ENCODE measurements at regions not wholly inside any gene's neighbourhood (a gene's known extent, or its start where the extent isn't known, plus 50 kb on each side); places are given as distances from the start of the nearest gene placed in this dataset.
"Not testable (repeated sequence)": the region's sequence is repeated elsewhere in the genome, so short reads cannot be mapped to it uniquely, and the experiment has no call there.

DNA sequence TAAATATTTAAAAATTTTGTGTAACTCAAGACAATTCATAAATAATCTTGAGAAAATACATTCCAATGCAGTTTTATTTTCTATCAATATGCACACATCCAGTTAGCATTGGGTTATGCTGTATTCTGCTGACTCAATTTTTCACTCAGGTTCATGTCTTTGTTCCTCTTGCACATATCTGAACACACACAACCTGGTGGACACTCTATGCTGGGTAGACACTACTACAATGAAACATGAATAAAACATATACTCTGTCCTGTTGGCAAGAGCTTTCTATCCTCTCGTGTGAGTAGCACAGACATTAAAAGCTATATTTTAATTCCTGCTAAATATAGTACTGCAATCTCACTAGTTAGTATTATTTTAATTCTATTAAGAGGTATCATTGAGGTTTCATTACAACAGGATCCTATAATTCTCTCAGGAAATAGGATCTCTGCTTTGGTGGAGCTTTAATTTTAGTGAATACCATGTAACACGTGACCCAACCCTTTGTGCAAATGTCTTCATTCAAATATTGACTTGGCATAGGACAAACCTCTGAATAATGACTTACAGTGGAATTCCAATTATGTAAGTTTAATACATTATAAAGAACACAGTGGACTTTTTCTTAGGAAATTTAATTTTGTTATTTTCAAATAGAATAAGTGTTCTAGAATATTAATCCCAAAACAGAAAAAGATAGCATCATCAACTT lies 342.3 kb upstream of the TMEFF2 start:
- no peak for DNase-seq (ENCODE audit: low read depth)

DNA sequence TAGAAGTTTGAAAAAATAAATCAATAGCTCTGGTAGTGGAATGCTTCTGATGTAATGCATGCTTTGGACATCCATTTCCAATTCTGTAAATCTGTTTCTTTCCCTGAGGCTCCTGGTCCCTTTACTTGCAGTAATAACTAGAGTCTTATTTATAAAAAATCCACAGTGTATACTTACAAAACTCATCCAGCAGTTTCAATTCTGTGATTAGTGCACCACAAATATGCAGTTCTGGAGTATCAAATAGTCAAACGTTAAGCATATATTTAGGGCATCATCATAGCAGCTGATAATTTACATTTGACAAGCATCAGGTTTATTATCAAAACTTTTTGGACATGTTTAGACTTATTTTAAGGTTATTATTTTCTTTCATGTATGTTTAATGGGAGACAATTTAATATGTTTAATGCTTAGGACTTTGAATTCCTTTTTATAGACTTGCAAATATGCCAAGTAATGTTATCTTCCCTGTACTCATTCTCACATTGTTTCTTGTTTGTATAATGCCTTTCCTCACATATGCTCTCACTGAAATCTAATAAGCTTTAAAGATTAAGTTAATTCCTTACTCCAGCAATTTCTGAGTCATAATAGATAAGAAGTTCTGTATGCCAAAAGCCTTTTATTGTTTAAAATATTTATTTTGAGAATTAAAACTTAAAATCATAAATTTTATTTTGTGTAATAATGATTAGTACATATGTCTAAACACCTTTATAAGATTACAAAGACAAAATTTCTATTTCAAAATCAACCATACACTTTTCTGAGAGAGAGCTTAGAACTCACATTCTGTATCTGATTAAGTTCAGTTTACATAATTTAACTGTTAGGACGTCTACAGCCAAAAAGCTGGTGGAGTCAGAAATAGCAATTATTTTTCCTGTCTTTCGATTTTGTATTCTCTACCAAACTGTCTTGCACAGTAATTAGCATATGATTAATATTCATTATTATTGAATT lies 341.5 kb upstream of the TMEFF2 start:
- no peak for DNase-seq (ENCODE audit: low read depth)

DNA sequence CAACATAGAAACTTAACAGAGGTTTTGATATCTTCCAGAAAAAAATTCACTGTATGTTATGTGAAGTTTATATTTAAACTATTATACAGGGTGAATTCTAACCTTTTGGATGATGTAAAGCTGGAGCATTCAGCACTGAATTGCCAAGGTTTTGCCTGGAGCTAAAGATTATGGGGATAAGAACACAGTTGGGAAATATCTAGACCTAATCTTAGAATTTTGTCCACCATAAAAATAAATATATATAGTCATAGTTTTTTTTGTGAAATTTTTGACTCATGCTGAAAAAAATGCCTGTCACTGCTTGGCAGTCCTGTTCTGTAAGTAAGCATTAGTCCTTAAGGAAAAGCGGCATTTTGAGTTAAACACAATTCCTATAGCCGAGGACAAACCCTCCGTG lies 339.3 kb upstream of the TMEFF2 start:
- DNase-seq (ENCODE audit: low read depth), result no peak

DNA sequence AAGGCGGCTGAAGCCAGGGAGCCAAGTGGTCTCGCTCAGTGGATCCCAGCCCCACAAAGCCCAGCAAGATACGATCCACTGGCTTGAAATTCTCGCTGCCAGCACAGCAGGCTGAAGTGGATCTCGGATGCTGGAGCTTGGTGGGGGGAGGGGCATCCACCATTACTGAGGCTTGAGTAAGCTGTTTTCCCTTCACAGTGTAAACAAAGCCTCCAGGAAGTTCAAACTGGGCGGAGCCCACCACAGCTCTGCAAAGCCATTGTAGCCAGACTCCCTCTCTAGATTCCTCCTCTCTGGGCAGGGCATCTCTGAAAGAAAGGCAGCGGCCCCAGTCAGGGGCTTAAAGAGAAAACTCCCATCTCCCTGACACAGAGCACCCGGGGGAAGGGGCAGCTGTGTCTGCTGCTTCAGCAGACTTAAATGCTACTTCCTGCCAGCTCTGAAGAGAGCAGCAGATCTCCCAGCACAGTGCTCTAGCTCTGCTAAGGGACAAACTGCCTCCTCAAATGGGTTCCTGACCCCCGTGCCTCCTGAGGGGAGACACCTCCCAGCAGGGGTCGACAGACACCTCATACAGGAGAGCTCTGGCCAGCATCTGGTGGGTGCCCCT lies 330.0 kb upstream of the TMEFF2 start:
- DNase-seq (ENCODE audit: low read depth), result not testable (repeated sequence)

DNA sequence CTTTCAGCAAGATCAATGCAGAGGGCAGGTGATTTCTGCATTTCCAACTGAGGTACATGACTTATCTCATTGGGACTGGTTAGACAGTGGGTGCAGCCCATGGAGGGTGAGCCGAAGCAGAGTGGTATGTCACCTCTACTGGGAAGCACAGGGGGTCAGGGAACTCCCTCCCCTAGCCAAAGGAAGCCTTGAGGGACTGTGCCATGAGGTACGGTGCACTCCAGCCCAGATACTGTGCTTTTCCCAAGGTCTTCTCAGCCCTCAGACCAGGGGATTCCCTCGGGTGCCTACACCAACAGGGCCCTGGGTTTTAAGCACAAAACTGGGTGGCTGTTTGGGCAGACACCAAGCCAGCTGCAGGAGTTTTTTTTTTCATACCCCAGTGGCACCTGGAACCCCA lies 329.5 kb upstream of the TMEFF2 start:
- DNase-seq (ENCODE audit: low read depth), result not testable (repeated sequence)

DNA sequence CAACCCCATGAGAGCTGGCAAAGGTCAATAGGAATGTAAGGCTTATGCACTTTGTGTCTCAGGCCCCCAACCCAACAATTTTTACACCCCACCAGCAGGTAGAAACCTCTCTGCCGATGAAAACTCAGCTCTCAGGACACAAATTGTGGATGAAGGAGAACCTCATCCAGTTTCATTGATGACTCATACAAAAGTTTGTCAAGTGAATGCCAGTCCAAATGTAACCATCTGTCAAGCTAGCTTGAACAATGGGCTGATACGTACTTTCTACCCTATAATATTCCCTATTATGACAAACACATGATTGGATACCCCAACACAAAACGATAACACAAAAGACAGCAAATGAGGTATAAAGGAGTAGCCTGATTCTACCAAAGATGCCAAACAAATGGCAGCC lies 321.2 kb upstream of the TMEFF2 start:
- no peak for DNase-seq (ENCODE audit: low read depth)

DNA sequence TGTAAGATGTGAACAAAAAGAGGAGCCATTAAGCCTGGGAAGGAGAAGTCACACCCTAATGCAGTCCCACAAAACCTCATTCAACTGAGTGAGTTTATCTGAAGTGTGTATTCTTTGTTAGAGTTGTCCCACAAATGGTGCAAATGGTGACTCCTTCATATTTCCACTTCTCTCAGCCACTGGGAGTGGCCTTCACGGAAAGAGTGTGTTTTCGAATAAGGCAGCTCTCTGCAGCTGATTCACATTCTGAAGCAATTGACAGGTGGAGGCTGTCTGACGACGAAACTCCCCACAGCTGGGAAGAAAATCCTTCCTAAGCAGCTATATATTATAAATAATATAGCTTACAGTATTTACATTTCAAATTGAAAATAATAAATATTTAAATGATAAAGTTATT lies 318.8 kb upstream of the TMEFF2 start:
- DNase-seq (ENCODE audit: low read depth), result no peak

DNA sequence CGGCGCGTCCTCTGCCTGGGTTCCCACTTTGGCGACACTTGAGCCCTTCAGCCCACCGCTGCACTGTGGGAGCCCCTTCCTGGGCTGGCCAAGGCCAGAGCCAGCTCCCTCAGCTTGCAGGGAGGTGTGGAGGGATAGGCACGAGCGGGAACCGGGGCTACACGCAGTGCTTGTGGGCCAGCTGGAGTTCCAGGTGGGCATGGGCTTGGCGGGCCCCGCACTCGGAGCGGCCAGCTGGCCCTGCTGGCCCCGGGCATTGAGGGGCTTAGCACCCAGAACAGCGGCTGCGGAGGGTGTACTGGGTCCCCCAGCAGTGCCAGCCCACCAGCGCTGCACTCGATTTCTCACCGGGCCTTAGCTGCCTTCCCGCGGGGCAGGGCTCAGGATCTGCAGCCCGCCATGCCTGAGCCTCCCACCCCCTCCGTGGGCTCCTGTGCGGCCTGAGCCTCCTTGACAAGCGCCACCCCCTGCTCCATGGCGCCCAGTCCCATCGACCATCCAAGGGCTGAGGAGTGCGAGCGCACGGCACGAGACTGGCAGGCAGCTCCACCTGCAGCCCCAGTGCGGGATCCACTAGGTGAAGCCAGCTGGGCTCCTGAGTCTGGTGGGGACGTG lies 313.2 kb upstream of the TMEFF2 start:
- not testable (repeated sequence) for DNase-seq (ENCODE audit: low read depth)

DNA sequence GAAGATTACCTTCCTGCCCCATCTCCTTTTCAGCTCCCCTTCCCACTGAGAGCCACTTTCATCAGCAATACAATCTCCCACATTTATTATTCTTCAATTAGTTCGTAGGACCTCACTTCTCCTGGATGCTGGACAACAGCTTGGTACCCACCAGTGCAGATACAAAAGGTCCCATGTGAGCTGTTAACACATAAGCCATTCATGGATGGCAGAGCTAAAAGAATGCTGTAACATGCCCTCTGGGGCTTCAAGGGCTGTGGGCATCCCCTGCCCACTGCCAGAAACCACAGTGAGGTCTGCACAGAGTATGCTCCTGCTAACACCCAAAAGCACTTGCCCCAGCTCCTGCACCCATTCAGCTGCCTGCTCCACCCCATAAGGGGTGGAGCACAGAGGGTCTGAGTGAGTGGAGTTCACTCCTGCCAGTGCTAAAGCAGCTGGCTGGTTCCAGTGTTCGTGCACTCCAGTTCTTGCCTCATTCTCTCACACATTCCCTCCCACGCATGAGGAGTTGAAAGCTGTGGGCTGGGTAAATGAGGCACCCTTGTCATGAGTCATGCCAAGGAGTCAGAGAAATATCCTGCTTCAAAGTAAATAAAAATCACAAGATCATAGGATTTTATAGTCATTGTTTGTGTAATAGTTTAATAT lies 305.9 kb upstream of the TMEFF2 start:
- DNase-seq (ENCODE audit: low read depth), result no peak

DNA sequence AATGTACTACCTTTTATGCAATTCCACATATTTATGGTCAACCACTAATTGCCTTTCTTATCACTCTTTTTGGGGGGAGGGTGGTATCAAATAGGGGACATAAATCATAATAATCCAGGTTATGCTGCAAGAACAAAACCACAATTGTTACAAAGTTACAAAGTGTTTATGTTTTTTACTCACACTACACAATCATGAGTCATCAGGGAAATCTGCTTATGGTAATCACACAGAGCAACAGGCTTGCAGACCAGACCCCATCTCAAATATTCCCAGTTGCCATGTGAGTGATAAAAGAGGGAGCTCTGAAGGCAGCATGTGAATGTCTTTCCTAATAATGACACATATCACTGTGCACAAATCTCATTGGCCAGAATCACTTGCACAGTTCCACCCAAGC lies 304.7 kb upstream of the TMEFF2 start:
- DNase-seq (ENCODE audit: low read depth), result no peak

DNA sequence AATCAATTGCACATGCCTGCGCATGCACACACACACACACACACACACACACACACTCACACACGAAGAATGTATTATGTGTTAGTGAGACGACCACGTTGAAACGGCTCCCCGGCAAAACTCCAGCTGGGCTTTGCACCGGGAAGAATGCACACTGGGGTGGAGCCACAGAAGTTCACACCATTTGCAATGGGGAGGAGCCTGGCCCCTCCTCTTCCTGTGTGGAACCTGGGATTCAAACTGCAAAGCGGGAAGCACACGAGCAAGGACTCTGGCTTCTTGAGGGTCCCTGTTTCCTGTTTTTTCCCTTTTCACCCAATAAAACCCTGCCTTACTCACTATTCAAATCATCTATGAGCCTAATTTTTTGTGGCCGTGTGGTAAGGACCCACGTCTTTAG lies 304.0 kb upstream of the TMEFF2 start:
- DNase-seq (ENCODE audit: low read depth), result no peak

DNA sequence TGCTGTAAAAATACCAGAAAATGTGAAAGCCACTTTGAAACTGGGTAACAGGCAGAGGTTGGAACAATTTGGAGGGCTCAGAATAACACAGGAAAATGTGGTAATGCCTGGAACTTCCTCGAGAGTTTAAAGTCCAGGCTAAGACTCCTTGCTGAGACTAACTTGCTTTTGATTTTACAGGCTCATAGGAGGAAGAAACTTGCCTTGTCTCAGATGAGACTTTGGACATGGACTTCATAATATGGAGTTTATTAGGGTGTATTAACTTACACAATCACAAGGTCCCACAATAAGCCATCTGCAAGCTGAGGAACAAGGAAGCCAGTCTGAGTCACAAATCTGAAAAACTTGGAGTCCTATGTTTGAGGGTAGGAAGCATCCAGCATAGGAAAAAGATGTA lies 293.4 kb upstream of the TMEFF2 start:
- DNase-seq (ENCODE audit: low read depth), result not testable (repeated sequence)

DNA sequence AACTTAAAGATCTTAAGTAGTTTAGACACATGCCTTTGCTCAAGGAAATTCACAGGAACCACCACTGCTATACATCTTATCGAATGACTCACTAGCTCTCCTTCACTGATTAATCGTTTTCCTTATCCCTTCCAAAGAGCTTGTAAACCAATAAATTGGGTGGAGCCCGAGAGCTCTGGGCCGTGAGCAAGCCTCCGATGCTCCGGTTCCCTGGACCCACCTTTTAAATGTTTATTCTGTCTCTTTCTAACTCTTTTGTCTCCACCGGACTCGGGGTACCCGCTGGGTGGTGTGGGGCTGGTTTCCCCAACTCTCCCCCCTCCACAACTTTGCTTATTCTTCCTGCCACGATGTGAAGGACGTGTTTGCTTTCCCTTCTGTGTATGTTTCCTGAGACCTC lies 292.9 kb upstream of the TMEFF2 start:
- no peak for DNase-seq (ENCODE audit: low read depth)

DNA sequence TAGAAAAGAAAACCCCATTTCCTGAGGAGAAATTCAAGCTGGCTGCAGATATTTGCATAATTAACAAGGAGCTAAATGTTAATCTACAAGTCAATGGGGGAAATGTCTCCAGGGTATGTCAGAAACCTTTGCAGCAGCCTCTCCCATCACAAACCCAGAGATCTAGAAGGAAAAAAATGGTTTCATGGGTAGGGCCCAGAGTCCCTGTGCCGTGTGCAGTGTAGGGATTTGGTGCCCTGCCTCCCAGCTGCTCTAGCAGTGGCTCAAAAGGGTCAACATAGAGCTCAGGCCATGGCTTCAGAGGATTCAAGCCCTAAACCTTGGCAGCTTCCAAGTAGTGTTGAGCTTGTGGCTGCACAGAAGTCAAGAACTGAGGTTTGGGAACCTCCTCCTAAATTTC lies 290.2 kb upstream of the TMEFF2 start:
- DNase-seq (ENCODE audit: low read depth), result no peak

DNA sequence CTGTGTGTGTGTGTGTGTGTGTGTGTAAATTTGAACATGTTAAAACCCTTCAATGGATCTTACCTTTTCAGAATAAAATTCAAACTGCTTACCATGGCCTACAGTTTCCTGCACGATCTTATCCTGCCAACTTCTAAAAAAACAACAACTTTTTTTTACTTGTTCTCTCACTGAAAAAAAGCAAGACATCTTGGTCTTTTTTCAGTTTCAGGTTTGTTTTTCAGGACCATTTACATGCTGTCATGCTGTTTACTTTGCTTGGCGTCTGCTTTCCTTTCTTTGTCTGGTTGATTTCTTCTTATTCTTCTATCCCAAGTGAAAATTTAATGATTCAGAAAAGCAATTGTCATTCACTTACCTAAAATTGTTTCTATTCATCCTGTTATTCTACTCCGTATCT lies 286.3 kb upstream of the TMEFF2 start:
- DNase-seq (ENCODE audit: low read depth), result no peak

DNA sequence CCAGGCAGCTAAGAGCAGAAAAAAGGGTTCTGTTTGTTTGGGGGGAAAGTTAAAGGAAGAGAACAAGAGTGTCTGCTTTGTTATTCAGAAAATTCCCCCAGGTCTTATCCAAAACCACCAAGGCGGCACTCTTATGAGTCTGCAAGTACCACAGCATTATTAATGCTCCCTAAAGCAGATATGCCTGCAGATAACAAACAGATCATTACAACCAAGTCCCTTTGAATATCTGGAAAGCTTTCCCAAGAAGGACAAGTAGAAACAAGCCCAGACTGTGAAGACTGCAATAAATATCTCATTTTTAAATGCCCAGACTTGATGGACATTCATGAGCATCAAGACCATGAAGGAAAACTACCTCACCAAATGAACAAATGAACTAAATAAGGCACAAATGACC lies 278.6 kb upstream of the TMEFF2 start:
- no peak for DNase-seq (ENCODE audit: low read depth)

DNA sequence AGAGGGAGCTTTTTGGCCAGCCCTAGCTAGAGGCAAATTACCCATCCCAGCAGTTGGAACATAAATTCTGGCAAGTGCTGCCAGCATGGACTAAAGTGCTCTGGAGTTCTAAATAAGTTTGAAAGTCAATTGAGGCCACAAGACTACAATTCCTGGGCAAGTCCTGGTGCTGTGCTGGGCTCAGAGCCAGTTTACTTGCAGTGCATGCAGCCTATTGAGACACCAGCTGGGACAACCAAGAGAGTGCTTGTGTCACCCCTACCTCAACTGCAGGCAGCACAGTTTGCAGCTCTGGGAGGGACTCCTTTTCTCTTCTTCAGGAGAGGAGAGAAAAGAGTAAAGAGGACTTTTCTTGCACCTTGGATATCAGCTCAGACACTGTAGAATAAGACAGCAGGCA lies 277.2 kb upstream of the TMEFF2 start:
- DNase-seq (ENCODE audit: low read depth), result no peak

DNA sequence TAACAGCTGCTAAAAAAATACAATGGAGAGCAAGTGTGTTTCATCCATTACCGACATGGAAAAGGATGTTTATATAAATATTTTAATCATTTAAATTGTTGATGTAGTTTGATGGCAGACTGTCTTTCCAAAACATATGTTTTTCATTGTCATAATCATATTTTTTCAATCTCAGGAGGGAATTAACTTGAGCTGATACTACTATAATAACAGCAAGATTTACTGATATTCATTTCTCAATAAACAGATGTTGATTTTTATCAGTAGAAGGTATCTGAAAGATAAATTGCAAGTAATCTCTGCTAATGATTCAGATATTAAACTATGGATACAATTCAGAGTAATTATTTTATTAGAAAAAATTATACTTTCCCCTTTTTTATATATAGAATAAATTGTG lies 274.9 kb upstream of the TMEFF2 start:
- DNase-seq (ENCODE audit: low read depth), result no peak

DNA sequence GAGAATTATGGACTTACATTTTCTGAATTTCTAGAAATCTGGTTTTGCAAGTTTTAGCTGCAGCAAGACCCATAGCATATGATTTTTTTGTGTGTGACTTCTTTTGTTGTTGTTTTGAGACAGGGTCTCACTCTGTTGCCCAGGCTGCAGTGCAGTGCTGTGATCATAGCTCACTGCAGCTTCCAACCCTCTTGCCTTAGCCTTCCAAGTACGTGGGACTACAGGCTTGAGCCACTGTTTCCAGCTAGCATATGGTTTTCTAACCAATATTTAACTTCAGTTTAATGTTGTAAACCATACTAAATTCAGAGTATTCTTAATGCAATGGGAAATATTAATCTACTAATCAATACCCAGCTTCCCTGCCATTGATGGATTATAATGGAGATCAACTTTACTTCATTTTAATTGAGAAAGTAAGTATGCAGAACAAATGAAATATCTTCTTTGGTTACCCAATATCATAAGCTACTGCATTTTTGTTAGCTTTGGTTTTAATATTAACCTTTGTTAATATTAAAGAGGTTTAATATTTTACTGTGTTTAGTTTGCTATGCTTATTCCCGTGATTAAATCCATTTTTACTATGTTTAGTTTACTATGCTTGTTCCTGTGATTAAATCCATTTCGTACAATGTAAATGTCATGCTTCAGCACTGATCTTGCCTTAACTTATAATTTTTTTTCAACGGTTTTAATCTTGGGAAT lies 273.4 kb upstream of the TMEFF2 start:
- DNase-seq (ENCODE audit: low read depth), result no peak

DNA sequence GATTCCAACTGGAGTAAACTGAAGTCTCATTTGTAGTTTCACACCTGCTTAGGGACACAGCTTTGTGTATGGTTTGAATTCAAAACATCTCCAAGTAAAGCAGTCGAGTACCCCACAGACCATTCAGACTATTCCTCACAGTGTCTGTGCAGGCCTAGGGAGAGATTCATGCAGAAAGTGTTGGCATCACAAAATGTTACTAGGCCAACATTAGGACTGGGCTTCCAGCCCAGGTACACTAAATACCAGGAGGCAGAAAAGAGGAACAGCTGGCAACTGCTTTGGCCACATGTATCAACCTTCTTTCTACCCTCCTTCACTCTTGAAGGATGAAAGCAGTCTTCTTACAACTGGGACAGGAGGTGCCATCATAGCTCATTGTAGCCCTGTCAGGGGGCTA lies 270.4 kb upstream of the TMEFF2 start:
- DNase-seq (ENCODE audit: low read depth), result no peak

DNA sequence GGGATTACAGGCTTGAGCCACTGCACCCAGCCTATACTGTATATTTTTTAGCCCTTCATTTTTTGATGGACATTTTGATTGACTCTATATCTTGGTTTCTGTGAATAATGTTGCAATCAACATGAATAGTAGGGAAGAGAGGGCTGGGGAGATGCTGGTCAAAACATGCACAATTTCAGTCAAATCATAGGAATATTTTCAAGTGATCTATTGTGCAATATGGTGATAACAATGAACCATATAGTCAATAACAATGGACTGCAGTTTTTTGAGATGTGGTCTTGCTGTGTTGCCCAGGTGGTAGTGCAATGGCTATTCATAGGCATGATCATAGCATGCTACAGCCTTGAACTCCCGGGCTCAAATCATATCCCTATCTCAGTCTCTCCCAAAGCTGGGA lies 264.7 kb upstream of the TMEFF2 start:
- DNase-seq (ENCODE audit: low read depth), result no peak

All from CMK (cell line).